H54 (cell line): ENCODE measurements at regions not wholly inside any gene's neighbourhood (a gene's known extent, or its start where the extent isn't known, plus 50 kb on each side); places are given as distances from the start of the nearest gene placed in this dataset.

ENCODE experiments used
- DNase-seq: peaks from one replicate; pipeline ENCODE4 v3.0.0; 2011; ENCODE audit warnings: low spot score, mixed read lengths; ENCODE audit not compliant: insufficient read length
- FAIRE-seq: peaks from 3 replicates; lab custom pipeline; 2011; peaks lifted over from hg19 to GRCh38; lab: Jason Lieb, UNC
- POLR2A ChIP-seq: IDR thresholded peaks from 2 replicates; pipeline ENCODE4 v1.6.1; 2011; ENCODE audit warnings: low read depth, mild to moderate bottlenecking, low read length

GRCh38 chr12:111182382-111182781 is 186.5 kb downstream of the PHETA1 start:
- DNase-seq = no peak
- TF ChIP-seq POLR2A = no peak
- no peak for FAIRE-seq

- TF ChIP-seq POLR2A = no peak
- DNase-seq (no peak), FAIRE-seq (no peak)
These were observed 187.7 kb downstream of the PHETA1 start for GRCh38 chr12:111181143-111181726.

GRCh38 chr12:111180426-111181142 is 188.3 kb downstream of the PHETA1 start:
- DNase-seq = no peak
- FAIRE-seq = no peak
- TF ChIP-seq POLR2A = no peak

- FAIRE-seq (no peak), DNase-seq (no peak)
- no peak for TF ChIP-seq POLR2A
These were observed 190.5 kb downstream of the PHETA1 start for GRCh38 chr12:111178181-111179081.

- FAIRE-seq = no peak
- no peak for DNase-seq
- no peak for TF ChIP-seq POLR2A
These were observed 193.3 kb downstream of the PHETA1 start for GRCh38 chr12:111175396-111176094.

GRCh38 chr12:111174961-111175345 is 193.9 kb downstream of the PHETA1 start:
- FAIRE-seq (no peak), DNase-seq (no peak)
- no peak for TF ChIP-seq POLR2A

GRCh38 chr12:111174251-111174960 is 194.5 kb downstream of the PHETA1 start:
- DNase-seq (no peak), FAIRE-seq (no peak)
- TF ChIP-seq POLR2A = no peak

GRCh38 chr12:111173836-111174235 is 195.1 kb downstream of the PHETA1 start:
- no peak for TF ChIP-seq POLR2A
- DNase-seq (no peak), FAIRE-seq (no peak)

GRCh38 chr12:111173391-111173790 is 195.5 kb downstream of the PHETA1 start:
- DNase-seq = no peak
- no peak for FAIRE-seq
- TF ChIP-seq POLR2A = no peak

GRCh38 chr12:111172786-111173185 is 196.1 kb downstream of the PHETA1 start:
- TF ChIP-seq POLR2A = no peak
- DNase-seq = no peak
- no peak for FAIRE-seq

GRCh38 chr12:111171832-111172231 is 197.1 kb downstream of the PHETA1 start:
- DNase-seq (no peak), FAIRE-seq (no peak)
- no peak for TF ChIP-seq POLR2A

- FAIRE-seq = no peak
- DNase-seq = no peak
- TF ChIP-seq POLR2A = no peak
These were observed 197.6 kb downstream of the PHETA1 start for GRCh38 chr12:111171345-111171744.

GRCh38 chr12:111170543-111170942 is 198.4 kb downstream of the PHETA1 start:
- no peak for DNase-seq
- no peak for TF ChIP-seq POLR2A
- FAIRE-seq = no peak
